ENCODE measurements at regions not wholly inside any gene's neighbourhood (a gene's known extent, or its start where the extent isn't known, plus 50 kb on each side); places are given as distances from the start of the nearest gene placed in this dataset.

DNA sequence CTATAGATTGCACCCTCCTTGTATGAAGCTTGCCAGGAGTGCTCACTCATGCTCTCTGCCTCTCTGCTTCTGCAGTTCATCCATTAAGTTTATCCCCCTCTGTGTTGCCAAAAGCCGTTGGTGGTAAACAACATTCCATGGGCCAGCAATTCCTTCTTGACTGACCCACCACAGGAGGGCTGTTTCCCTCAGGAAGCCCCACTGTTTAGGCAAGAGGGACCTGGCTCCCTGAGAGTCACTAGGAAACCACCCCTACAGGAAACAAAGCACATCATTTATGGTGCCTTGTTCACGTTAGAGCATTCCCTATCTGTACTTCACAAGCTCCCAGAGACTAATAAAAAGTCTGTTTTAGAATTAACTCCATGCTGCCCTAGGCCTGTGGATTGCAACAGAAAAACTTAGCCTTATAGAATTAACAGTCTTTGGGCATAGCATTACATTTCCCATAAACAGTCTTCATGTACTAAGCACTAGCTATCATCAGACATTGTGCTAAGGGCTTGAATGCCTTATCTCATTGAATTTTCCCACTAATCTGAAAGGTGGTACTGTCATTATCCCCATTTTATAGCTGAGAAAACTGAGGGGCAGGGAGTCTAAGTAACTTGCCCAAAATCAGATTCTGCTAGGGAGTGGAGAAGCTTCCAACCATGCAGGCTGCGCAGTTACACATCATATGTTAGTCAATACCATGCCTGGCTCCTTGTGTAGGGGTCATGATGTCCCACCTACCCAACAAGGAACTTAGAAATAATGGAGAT is 149.9 kb downstream of the SHQ1 start:
- no peak for DNase-seq (ENCODE audit: low spot score)

DNA sequence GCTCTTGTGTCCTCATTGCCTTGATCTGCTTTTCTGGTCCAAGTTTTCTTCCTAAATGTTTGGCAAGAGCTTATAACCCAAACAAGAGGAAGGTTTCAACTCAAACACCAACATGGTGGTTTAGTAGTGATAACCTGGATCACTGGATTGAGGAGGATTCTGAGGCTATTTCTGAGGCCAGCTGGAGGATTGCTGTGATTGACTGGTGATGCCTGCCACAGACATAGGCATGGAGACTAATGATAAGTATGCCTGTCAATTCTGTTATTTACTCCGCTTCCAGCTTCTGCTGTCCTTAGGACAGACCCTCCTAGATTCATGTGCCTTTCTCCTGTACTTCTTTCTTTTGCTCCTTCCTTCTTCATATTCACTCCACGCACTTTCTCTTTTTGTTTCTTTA is 150.5 kb downstream of the SHQ1 start:
- no peak for DNase-seq (ENCODE audit: low spot score)

GRCh38 chr3:72696815-72697214 is 151.4 kb downstream of the SHQ1 start:
- DNase-seq (ENCODE audit: low spot score) = no peak

- no peak for DNase-seq (ENCODE audit: low spot score)
Measured at GRCh38 chr3:72694398-72694797, 153.8 kb downstream of the SHQ1 start.

- DNase-seq (ENCODE audit: low spot score) = no peak
Measured at GRCh38 chr3:72692990-72693389, 155.3 kb downstream of the SHQ1 start.

GRCh38 chr3:72690629-72691028 is 157.6 kb downstream of the SHQ1 start:
- DNase-seq (ENCODE audit: low spot score) = no peak

DNA sequence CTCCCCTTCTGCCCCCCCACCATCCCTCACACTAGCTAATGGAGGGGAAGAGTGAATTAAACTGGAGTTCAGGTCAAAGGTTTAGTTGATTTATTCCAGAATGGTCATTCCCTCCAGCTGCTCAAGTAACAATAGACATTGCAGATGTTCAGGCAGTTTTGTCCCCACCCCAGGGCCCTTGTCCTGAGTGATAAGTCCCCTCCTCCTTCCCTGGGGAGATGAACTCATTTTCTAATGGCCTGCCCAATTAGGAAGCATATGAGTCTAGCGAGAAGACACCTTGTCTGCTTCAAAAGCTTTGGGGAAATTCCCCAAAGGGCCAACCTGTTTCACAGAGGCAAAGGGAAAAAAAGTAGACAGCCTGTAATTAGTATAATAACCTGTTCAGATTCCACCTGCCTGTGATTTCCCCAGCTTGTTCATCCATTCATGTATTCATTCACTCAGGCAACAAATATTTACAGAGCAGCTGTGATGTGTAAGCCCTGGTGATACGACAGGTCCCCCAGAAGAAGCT is 165.3 kb downstream of the SHQ1 start:
- DNase-seq (ENCODE audit: low spot score) = no peak

- no peak for DNase-seq (ENCODE audit: low spot score)
Measured at GRCh38 chr3:72681598-72681997, 166.6 kb downstream of the SHQ1 start.

DNA sequence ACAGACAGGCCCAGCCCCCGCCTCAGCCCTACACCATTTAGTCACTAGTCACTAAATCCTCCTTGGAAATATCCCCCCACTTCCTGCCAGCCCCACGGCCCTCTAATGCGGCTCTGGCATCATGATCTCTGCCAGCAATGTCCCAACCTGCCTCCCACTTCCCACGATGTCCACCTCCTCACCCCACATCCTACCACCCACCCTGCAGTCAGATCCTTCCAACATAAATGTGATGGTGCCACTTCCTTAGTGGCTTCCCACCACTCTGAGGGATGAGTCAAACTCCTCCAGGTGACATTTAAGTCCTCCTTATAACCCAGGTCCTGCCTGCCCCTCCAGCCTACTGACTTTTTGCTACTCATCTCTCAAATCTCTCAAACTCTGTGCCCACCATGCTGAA is 167.5 kb downstream of the SHQ1 start:
- DNase-seq (ENCODE audit: low spot score) = no peak

DNA sequence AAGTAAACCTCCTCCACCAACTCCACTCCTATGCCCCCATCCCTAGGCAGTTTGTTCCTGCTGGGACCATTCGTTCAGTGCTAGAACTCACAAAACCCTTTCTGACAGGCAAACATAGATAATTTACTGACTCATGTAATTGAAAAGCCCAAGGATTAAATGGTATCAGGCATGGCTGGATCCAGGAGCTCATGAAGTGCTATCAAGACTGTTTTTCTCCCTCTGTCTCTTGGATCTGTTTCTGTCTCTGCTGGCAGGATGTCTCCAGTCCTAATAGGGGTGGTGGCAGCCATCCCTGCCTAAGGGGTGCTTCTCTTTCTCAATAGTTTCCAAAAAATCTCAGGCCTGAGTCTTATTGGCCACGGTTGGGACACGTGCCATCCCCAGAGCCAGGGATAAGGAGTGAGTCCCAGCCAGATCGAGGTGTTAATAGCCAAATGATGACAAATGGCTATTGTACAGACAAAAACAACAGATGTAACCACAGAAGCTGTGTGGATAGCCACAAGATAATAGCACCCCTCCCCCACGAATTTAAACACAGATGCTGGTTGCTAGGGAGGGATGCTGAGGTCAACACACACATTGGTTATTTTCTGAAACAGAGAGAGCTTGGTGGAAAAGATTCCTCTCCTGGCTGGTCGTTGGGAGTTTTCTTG is 168.6 kb downstream of the SHQ1 start:
- no peak for DNase-seq (ENCODE audit: low spot score)

GRCh38 chr3:72678867-72679266 is 169.4 kb downstream of the SHQ1 start:
- DNase-seq (ENCODE audit: low spot score) = no peak

GRCh38 chr3:72678380-72678779 is 169.9 kb downstream of the SHQ1 start:
- no peak for DNase-seq (ENCODE audit: low spot score)

GRCh38 chr3:72675243-72675642 is 173.0 kb downstream of the SHQ1 start:
- no peak for DNase-seq (ENCODE audit: low spot score)

GRCh38 chr3:72673011-72673771 is 175.1 kb downstream of the SHQ1 start:
- no peak for DNase-seq (ENCODE audit: low spot score)

GRCh38 chr3:72669224-72669623 is 179.0 kb downstream of the SHQ1 start:
- DNase-seq (ENCODE audit: low spot score) = no peak

DNA sequence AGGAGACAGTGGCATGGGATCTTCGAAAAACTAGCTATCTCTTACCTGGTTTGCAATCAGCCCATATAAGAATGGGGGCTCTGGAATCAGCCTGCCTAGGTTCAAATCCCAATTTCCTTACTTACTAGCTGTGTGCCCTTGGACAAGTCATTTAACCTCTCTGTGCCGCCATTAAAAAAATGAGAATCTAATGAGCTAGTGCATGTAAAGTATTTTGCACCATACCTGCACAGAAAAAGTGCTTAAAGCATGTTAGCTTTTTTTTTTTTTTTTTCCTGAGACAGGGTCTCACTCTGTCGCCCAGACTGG is 181.8 kb downstream of the SHQ1 start:
- DNase-seq (ENCODE audit: low spot score) = no peak

- DNase-seq (ENCODE audit: low spot score) = no peak
Measured at GRCh38 chr3:72665701-72666446, 182.4 kb downstream of the SHQ1 start.

- no peak for DNase-seq (ENCODE audit: low spot score)
Measured at GRCh38 chr3:72665103-72665502, 183.1 kb downstream of the SHQ1 start.

GRCh38 chr3:72664184-72664975 is 183.9 kb downstream of the SHQ1 start:
- no peak for DNase-seq (ENCODE audit: low spot score)

- no peak for DNase-seq (ENCODE audit: low spot score)
Measured at GRCh38 chr3:72663429-72663828, 184.8 kb downstream of the SHQ1 start.

DNA sequence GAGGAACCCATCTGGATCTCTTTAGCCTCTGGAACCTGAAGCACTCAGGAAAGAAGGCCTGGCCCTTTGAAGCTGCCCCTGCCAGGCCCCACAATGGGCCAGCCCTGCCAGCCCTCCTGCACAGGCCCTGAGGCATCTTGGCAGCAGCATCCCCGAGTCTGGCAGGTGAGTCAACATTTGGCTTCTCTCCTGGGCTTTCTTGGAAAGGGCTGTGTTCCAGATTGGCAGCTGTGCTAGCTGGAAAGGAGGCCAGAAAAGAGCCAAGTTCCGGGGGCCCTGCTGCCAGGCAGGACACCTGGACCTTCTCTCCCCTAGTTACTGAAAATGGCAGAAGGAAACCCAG is 187.2 kb downstream of the SHQ1 start:
- DNase-seq (ENCODE audit: low spot score) = peak; percentile 93

Measured in cerebellar cortex (tissue), 1 donor.